MCF 10A (cell line): ENCODE measurements at regions not wholly inside any gene's neighbourhood (a gene's known extent, or its start where the extent isn't known, plus 50 kb on each side); places are given as distances from the start of the nearest gene placed in this dataset.

Source experiments
- BruUV-seq: library from RNA; stranded (reverse); fragments of 400-500 nt; replicated peaks from 2 replicates; lab custom pipeline; 2021; lab: Mats Ljungman, UMichigan
- CTCF ChIA-PET: fragments of 300-600 bp; sonication (Branson Sonifier 250); formaldehyde crosslinking; extraction: SDS; loops from one replicate; lab custom pipeline; 2021; ENCODE audit warnings: antibody characterized with exemption, inconsistent platforms; lab: Yijun Ruan, JAX
- POLR2A ChIA-PET: fragments of 300-600, 350-650 bp; sonication (Branson Sonifier 250); formaldehyde crosslinking; extraction: SDS; loops from one replicate; lab custom pipeline; 2020; ENCODE audit warnings: antibody characterized with exemption, inconsistent platforms; lab: Yijun Ruan, JAX
- DNase-seq: peaks from one replicate; pipeline ENCODE4 v3.0.0-alpha.2; 2018; ENCODE audit not compliant: unreplicated experiment
- H3K27ac Mint-ChIP-seq: one replicate; pipeline ENCODE4 v1.8.0; 2022; ENCODE audit warnings: mild to moderate bottlenecking, low read depth, mixed read lengths; ENCODE audit not compliant: unreplicated experiment
- H3K27me3 Mint-ChIP-seq: one replicate; pipeline ENCODE4 v1.8.0; 2022; ENCODE audit warnings: mixed read lengths; ENCODE audit not compliant: insufficient read depth, unreplicated experiment
- H3K36me3 Mint-ChIP-seq: one replicate; pipeline ENCODE4 v1.8.0; 2022; ENCODE audit warnings: mild to moderate bottlenecking, moderate library complexity, mixed read lengths; ENCODE audit not compliant: insufficient read depth, unreplicated experiment
- H3K4me1 Mint-ChIP-seq: one replicate; pipeline ENCODE4 v1.8.0; 2022; ENCODE audit warnings: mixed read lengths; ENCODE audit not compliant: insufficient read depth, unreplicated experiment
- H3K4me3 Mint-ChIP-seq: one replicate; pipeline ENCODE4 v1.8.0; 2022; ENCODE audit warnings: mild to moderate bottlenecking, moderate library complexity, mixed read lengths; ENCODE audit not compliant: unreplicated experiment
- H3K9me3 Mint-ChIP-seq: one replicate; pipeline ENCODE4 v1.8.0; 2022; ENCODE audit warnings: mixed read lengths; ENCODE audit not compliant: unreplicated experiment
- intact Hi-C: fragments of 100-400 bp; cut with micrococcal nuclease; formaldehyde crosslinking; loops from 2 replicates; pipeline ENCODE4 v1.14.1; 2022
- TF ChIP-seq, protein P1 (sequence below): fragments of 200-600 bp; IDR thresholded peaks from one replicate; pipeline ENCODE4 v1.8.0; 2022; ENCODE audit warnings: antibody characterized with exemption, mild to moderate bottlenecking; ENCODE audit not compliant: unreplicated experiment

DNA sequence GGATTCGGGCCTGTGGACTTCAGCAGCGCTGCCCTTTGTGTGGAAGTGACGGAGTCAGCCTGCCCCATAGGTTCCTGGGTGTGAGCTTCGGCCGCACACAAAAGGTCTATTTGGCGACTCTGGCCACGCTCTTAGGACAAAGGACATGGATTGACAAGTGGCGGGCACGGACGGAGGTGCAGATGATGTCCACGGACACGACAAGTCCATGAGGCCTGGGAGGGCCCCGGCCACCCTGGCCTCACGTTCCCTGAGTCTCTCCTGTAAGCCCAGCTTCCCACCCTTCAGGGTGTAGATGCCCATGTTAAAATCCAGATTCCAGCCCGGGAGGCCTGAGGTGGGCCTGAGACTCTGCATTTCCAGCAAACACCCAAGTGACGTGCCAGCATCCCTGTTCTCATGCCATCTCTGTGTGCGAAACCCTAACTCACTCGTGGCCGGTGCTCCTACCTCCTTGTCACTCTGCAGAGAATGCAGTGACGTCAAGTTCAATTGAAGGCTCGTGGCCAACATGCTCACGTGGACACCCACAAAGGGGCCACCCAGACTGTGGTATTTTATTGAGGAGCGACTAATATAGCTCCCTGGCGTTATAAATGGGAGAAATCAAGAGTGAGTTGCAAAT, 111.7 kb downstream of the RTP5 start:
- ChIA-PET POLR2A (no interaction called here), CTCF (interaction anchor here (1.5 kb wide), 1 partner anchor 31 kb away, joined by 5 read pairs; no protein-coding TSS in a partner anchor)
- TF ChIP-seq, protein P1, sequence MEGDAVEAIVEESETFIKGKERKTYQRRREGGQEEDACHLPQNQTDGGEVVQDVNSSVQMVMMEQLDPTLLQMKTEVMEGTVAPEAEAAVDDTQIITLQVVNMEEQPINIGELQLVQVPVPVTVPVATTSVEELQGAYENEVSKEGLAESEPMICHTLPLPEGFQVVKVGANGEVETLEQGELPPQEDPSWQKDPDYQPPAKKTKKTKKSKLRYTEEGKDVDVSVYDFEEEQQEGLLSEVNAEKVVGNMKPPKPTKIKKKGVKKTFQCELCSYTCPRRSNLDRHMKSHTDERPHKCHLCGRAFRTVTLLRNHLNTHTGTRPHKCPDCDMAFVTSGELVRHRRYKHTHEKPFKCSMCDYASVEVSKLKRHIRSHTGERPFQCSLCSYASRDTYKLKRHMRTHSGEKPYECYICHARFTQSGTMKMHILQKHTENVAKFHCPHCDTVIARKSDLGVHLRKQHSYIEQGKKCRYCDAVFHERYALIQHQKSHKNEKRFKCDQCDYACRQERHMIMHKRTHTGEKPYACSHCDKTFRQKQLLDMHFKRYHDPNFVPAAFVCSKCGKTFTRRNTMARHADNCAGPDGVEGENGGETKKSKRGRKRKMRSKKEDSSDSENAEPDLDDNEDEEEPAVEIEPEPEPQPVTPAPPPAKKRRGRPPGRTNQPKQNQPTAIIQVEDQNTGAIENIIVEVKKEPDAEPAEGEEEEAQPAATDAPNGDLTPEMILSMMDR = no peak
- BruUV-seq = no TSS peak
- no peaks in the 10 kb centered on the region for H3K36me3 Mint-ChIP-seq
- H3K27me3 Mint-ChIP-seq = peaks cover 12% of the 10 kb centered on the region
- no peak for DNase-seq
- no peak overlapping the region for H3K27ac Mint-ChIP-seq
- H3K4me1 Mint-ChIP-seq = peaks cover 9% of the 10 kb centered on the region
- no peaks in the 10 kb centered on the region for H3K9me3 Mint-ChIP-seq
- no peak overlapping the region for H3K4me3 Mint-ChIP-seq
- intact Hi-C loops = no loop called here

DNA sequence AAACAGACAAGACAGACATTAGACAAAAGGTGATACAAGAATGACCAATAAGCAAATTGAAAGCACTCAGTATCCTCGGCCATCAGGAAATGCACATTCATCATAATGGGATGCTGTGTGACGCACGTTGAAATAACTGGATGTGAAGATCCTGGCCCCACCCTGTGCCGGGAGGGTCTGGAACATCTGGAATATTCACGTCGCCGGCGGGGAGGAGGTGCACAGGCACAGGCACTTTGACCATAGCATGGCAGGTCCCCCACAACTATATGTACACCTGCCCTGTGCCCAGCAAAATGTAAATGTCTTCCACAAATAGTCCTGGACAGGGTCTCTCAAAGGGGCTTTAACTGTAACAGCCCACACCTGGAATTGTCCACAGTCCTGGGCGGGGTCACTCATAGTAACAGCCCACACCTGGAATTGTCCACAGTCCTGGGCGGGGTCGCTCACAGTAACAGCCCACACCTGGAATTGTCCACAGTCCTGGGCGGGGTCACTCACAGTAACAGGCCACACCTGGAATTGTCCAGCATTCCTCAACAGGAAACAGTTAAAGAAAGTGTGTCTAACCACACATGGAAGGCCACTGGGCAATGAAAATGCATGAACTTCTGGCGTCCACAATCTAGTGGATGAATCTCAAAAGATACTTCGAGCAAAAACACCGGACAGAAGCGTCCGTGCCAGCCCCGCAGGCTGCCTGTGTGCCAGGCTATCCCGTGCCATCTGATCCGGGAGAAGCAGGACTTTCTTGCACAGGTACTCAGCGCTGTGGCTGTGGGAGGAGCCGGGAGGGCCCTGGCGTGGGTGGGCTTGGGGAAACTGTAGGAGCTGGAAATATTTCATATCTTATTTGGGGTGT, 113.4 kb downstream of the RTP5 start:
- no peak overlapping the region for H3K27ac Mint-ChIP-seq
- intact Hi-C loops = no loop called here
- no peaks in the 10 kb centered on the region for H3K27me3 Mint-ChIP-seq
- H3K36me3 Mint-ChIP-seq = no peaks in the 10 kb centered on the region
- no peak overlapping the region for H3K4me3 Mint-ChIP-seq
- DNase-seq = no peak
- CTCF ChIA-PET = no interaction called here
- H3K9me3 Mint-ChIP-seq = no peaks in the 10 kb centered on the region
- no TSS peak for BruUV-seq
- H3K4me1 Mint-ChIP-seq = peaks cover 9% of the 10 kb centered on the region
- TF ChIP-seq, protein P1 = no peak
- POLR2A ChIA-PET = no interaction called here

DNA sequence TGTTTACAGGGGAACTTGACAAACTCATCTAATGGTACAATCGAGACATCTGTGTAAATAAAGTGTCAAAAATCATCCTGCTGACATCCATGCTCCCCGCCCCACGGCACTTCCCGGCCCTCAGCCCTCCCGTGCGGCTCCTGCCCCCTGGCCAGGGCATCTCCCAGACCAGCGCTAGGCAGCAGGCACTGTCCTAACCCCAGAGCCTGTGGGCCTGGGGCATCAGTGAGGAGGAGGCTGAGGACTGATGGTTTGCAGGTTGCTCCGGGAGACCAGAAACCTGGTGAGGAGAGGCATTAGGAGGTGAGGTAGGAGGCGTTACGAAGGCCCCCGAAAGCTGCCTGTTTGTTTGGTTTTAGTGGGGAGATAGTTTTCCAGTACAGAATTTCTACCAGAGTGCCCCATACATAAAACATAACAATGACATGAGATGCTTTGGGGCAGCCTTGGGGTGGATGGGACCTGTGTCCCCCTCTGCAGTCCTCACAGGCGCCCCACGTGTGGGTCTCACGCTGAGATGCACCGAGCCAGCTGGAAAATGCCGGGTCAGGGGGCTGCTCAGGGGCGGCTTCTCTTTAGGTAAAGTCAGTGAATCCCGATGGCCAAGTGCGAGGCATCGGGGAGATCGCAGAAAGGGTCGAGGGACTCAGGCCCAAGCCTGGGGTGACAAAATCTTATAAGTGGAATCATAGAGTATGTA, 114.2 kb downstream of the RTP5 start:
- intact Hi-C loops = no loop called here
- Mint-ChIP-seq H3K27me3 (no peaks in the 10 kb centered on the region), H3K9me3 (no peaks in the 10 kb centered on the region), H3K27ac (no peak overlapping the region), H3K4me1 (peaks cover 9% of the 10 kb centered on the region), H3K36me3 (no peaks in the 10 kb centered on the region), H3K4me3 (no peak overlapping the region)
- ChIA-PET CTCF (no interaction called here), POLR2A (interaction anchor here (0.6 kb wide), 1 partner anchor 104 kb away, joined by 3 read pairs; no protein-coding TSS in a partner anchor)
- no TSS peak for BruUV-seq
- TF ChIP-seq, protein P1 = no peak
- no peak for DNase-seq

DNA sequence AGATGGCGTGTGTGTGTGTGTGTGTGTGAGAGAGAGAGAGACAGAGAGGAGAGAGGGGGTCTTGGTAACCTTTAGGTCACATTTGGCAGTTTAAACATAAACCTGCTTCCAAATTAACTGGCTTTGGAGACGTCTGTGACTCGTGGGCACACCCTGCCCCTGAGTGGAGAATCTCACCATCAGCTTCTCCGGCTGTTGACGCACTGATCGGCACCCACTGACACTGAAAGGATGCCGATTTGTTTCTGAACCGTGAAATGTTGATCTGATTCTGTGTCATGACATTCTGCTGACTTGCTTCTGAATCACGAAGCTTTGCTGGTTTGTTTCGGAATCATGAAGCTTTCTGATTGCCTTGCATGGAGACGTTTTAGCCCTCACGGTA, 114.7 kb downstream of the RTP5 start:
- H3K27me3 Mint-ChIP-seq = no peaks in the 10 kb centered on the region
- H3K4me1 Mint-ChIP-seq = peaks cover 9% of the 10 kb centered on the region
- peaks cover 1% of the 10 kb centered on the region for H3K9me3 Mint-ChIP-seq
- no peak for DNase-seq
- TF ChIP-seq, protein P1 = no peak
- no peak overlapping the region for H3K27ac Mint-ChIP-seq
- intact Hi-C loops = no loop called here
- ChIA-PET CTCF (no interaction called here), POLR2A (interaction anchor here (0.6 kb wide), 1 partner anchor 105 kb away, joined by 3 read pairs; no protein-coding TSS in a partner anchor)
- BruUV-seq = no TSS peak
- H3K4me3 Mint-ChIP-seq = no peak overlapping the region
- H3K36me3 Mint-ChIP-seq = no peaks in the 10 kb centered on the region
